Endothelial cell of umbilical vein (primary cell): ENCODE measurements at regions not wholly inside any gene's neighbourhood (a gene's known extent, or its start where the extent isn't known, plus 50 kb on each side); places are given as distances from the start of the nearest gene placed in this dataset.

Experiments
- EZH2 ChIP-seq: IDR thresholded peaks from 2 replicates; pipeline ENCODE4 v1.6.1; 2012; ENCODE audit warnings: borderline replicate concordance, low read depth, mild to moderate bottlenecking, moderate library complexity, low read length, inconsistent platforms; ENCODE audit not compliant: severe bottlenecking
- GATA2 ChIP-seq: IDR thresholded peaks from 2 replicates; pipeline ENCODE4 v1.7.0; 2011; ENCODE audit warnings: low read depth, mild to moderate bottlenecking, moderate library complexity, mixed read lengths, low read length; ENCODE audit not compliant: insufficient read length, insufficient read depth
- JUN ChIP-seq: IDR thresholded peaks from 2 replicates; pipeline ENCODE4 v1.6.1; 2011; ENCODE audit warnings: borderline replicate concordance, low read depth; ENCODE audit not compliant: insufficient read length, insufficient read depth
- POLR2A ChIP-seq: IDR thresholded peaks from 2 replicates; pipeline ENCODE4 v1.6.1; 2012; ENCODE audit warnings: low read depth, mild to moderate bottlenecking, control low read depth, low read length
- POLR2AphosphoS5 ChIP-seq: IDR thresholded peaks from 2 replicates; pipeline ENCODE4 v1.6.1; 2012; ENCODE audit warnings: low read depth, mild to moderate bottlenecking, control low read depth, low read length, moderate library complexity; ENCODE audit not compliant: insufficient read depth
- TF ChIP-seq, protein P1 (sequence below), 2 donors: IDR thresholded peaks; 1 replicate in 1 of 2; 2 replicates in 1 of 2; pipeline ENCODE4 v1.5.1; 2011; ENCODE audit warnings: low read length in 2 of 2, mild to moderate bottlenecking in 2 of 2, moderate library complexity in 2 of 2, control low read depth in 1 of 2, inconsistent platforms in 1 of 2, low read depth in 1 of 2; ENCODE audit not compliant: insufficient read depth in 1 of 2; ENCODE audit errors: extremely low read depth in 1 of 2

DNA sequence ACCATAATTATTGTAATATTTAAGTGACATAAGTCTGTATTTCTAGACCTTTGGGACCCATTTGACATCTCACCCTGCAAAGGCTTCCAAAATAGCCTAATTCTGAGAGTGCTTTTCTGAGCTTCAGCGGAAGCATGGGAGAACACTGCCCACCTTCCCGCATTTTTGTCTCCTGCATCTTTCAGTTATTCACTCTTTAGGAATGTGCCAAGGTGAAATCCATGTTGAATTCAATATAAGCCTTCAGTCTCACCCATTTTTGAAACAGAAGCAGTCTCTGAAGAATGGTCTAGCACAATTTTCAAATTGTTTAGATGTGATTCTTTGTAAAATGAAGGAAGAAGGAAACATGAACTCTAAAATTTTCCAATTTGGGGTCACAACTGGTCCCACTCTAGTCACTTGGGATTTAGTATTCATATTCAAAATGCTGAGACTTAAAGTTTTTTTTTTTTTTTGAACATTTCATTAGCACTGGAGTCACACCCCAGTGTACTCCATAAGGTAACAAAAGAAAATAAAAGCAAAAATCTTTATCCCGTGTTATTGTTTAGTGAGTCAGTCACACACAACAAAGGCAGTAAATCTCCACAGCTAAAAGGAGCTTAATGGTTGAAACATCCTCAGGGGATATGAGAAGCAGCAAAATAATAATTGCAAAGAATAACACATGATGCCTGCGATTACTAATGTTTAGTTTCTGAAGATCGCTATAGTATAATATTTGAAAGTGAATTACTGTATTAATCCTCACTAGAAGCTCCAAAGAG lies 479.9 kb upstream of the BTBD3 start:
- TF ChIP-seq, protein P1, sequence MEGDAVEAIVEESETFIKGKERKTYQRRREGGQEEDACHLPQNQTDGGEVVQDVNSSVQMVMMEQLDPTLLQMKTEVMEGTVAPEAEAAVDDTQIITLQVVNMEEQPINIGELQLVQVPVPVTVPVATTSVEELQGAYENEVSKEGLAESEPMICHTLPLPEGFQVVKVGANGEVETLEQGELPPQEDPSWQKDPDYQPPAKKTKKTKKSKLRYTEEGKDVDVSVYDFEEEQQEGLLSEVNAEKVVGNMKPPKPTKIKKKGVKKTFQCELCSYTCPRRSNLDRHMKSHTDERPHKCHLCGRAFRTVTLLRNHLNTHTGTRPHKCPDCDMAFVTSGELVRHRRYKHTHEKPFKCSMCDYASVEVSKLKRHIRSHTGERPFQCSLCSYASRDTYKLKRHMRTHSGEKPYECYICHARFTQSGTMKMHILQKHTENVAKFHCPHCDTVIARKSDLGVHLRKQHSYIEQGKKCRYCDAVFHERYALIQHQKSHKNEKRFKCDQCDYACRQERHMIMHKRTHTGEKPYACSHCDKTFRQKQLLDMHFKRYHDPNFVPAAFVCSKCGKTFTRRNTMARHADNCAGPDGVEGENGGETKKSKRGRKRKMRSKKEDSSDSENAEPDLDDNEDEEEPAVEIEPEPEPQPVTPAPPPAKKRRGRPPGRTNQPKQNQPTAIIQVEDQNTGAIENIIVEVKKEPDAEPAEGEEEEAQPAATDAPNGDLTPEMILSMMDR (IDR thresholded peaks at IDR 0.05; ENCODE audit: extremely low read depth in 1 of 2, insufficient read depth in 1 of 2, low read depth in 1 of 2, low read length in 2 of 2): no peak
- no peak for TF ChIP-seq POLR2A
- TF ChIP-seq JUN: no peak
- no peak for TF ChIP-seq POLR2AphosphoS5
- TF ChIP-seq GATA2: no peak
- no peak for TF ChIP-seq EZH2
